ENCODE measurements at regions not wholly inside any gene's neighbourhood (a gene's known extent, or its start where the extent isn't known, plus 50 kb on each side); places are given as distances from the start of the nearest gene placed in this dataset.
"Not testable (repeated sequence)": the region's sequence is repeated elsewhere in the genome, so short reads cannot be mapped to it uniquely, and the experiment has no call there.

DNA sequence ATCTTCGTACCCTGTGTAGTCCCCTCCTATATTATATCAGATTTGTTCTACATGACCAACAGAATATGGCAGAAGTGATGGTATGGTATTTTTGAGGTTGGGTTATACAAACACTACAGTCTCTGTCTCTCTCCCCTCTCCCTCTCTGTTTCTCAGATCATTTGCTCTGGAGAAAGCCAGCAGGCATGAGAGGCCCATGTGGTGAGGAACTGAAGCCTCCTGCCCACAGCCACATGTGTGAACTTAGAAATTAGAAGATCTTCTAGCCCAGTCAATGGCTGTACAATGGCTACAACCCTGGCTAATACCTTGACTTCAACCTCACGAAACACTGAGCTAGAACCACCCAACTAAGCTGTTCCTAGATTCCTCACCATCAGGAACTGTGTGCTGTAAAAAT lies 250.6 kb downstream of the SMAD2 start:
- DNase-seq (ENCODE audit: low spot score) = no peak

GRCh38 chr18:47677952-47678351 lies 252.5 kb downstream of the SMAD2 start:
- DNase-seq (ENCODE audit: low spot score) = no peak

DNA sequence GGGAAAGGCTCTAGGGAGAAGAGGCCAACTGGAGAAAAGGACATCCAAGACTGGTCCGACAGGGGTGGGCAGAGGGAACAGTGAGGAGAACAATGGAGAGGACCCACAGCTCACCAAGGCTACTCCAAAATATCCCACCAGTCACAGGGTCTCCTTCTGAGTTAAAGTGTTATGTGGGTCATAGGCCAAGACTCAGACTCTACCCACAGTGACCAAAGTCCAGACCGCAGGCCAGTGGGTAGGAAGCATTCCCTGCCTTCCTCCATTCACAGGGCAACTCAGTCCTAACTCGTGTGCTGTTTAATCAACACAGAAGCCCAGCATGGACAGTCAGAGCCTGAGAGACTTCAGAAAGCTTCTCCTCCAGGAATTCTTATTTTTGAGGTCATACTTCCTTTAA lies 260.6 kb downstream of the SMAD2 start:
- DNase-seq (ENCODE audit: low spot score) = no peak

GRCh38 chr18:47658498-47658897 lies 272.0 kb downstream of the SMAD2 start:
- DNase-seq (ENCODE audit: low spot score) = no peak

GRCh38 chr18:47654988-47655387 lies 275.5 kb downstream of the SMAD2 start:
- DNase-seq (ENCODE audit: low spot score) = no peak

- no peak for DNase-seq (ENCODE audit: low spot score)
Measured at GRCh38 chr18:47644896-47645295, 285.6 kb downstream of the SMAD2 start.

DNA sequence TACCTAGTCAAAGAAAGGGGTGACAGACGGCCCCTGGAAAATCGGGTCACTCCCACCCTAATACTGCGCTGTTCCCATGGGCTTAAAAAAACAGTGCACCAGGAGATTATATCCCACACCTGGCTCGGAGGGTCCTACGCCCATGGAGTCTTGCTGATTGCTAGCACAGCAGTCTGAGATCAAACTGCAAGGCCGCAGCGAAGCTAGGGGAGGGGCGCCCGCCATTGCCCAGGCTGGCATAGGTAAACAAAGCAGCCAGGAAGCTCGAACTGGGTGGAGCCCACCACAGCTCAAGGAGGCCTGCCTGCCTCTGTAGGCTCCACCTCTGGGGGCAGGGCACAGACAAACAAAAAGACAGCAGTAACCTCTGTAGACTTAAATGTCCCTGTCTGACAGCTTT lies 292.9 kb downstream of the SMAD2 start:
- DNase-seq (ENCODE audit: low spot score) = not testable (repeated sequence)

GRCh38 chr18:47635416-47635815 lies 295.0 kb downstream of the SMAD2 start:
- DNase-seq (ENCODE audit: low spot score) = no peak

DNA sequence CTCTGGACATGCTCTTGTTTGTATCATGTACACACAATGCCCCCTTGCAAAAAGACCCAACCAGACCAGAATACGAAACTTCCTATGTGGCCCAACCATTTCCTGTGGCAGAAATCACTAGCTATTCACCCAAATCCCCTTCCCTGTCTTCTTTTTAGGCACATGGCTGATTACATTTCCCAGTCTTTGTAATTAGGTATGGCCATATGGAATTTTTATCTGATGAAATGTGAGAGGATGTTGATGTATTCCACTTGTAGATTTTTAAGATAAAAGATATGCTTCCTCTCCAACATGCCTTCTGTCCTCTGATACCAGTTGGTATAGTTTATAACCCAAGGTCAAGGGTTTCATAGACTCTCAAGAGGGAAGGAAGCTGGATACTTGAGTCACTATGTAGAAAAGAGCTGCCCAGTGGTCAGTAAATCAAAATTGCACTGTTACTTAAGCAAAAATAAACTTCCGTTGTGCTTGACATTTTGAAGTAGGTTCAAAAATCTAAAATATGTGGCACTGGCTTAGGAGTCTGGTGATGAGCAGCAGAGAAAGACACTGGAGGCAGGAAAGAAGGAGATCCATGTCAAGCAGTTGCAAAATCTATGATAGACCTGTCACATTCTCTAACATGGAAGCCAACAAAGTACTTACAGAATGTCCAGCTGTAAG lies 297.4 kb downstream of the SMAD2 start:
- DNase-seq (ENCODE audit: low spot score) = no peak

DNA sequence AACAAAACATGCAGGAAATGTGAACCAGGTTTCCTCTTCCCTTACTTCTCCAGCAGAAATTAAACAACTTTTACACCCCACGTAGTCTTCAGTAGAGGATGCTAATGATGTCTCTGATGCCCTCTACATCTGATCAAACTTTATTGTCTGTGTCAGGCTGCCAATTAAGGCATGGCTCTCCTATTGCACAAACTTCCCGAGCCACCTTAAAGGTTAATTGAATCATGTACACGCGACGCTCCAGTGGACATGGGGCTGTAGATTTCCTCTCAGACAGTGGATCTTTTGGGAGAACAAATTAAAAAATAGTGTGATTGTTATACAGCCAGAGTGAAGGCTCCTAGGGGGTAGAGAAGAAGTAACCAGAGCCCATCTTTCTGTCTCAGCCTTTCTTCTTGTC lies 301.6 kb downstream of the SMAD2 start:
- no peak for DNase-seq (ENCODE audit: low spot score)

- no peak for DNase-seq (ENCODE audit: low spot score)
Measured at GRCh38 chr18:47628240-47628781, 302.1 kb downstream of the SMAD2 start.

- no peak for DNase-seq (ENCODE audit: low spot score)
Measured at GRCh38 chr18:47627030-47627429, 303.4 kb downstream of the SMAD2 start.

DNA sequence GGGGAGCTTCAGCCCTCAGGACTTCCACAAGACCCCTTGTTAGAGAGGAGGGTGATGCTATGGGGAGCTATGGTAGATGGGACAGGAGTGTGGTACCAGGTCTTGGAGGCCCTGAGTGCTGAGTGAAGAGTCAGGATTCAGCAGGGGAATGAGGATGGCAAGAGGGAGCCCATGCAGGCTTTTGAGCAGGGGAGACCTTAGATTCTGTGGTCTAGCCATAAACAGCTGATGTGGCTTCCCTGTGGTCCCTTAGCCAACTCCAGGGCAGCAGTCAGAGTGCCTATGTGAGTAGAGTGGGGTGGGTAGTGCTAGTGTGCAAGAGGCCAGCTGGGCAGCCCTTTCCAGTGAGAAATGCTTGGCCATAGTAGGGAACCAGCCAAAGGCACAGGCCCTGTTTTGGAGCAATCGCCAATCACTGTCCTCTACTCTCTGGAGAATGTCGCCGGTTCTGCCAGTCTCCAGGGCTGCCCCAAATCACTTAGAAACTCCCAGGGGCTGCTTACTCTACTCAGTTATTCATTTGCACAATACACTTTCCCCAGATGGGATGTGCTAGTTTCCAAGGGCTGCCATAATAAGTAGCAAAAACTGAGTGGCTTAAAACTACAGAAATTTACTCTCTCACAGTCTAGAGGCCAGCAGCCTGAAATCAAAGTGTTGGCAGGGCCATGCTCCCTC lies 310.5 kb downstream of the SMAD2 start:
- no peak for DNase-seq (ENCODE audit: low spot score)

DNA sequence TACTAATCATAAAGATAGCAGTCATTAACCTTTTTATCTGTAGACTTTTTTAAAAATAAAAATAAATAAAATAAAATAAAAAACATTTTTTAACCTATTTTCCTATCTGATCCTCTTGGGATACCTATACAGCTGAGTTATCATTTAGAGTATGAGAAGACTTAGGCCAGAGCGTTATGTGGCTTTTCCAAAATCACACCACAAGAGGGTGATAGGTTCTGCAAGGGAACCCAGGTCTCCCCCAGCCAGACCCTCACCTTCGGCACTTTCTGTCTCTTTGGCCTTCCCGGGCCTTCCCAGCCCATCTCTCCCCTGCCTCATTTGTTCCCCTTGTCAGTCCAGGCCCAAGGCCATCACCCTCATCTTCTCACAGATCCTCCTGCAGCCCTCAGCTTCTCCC lies 311.7 kb downstream of the SMAD2 start:
- DNase-seq (ENCODE audit: low spot score) = no peak

GRCh38 chr18:47615043-47615442 lies 315.4 kb downstream of the SMAD2 start:
- no peak for DNase-seq (ENCODE audit: low spot score)

DNA sequence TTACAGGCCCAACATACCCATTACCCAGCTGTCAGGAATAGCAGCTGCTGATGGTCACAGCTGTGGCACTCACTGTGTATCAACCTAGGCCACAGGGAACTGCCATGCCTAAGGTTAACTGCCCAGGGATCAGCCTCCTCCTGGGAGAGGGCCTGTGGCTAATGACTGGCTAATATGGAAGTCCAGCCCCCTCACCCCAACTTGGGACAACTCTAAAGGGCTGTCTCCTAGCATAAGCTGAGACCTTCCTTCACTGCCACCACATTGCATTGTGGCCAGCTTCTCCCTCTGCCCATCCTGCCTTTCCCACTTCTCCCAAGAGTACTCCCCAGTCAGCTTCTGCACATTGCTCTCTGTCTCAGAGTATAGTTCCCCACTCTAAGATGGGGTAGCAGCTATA lies 316.5 kb downstream of the SMAD2 start:
- DNase-seq (ENCODE audit: low spot score) = no peak

DNA sequence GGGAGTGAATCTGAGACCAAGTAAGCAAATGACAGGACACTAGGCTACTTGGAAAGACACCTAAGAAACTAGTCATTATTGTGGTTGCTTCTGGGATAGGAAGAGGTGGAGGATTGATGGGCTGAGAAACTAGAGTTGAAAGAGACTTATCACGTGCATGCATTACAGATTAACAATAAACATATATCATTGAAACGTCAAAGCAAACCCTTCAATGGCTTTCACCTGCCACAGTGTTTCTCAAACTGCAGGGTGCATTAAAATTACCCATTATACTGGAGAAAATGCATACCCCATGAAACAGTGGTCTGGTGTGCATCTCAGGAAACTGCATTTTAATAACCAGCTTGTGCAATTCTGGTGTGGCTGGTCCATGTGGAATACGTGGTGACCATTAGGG lies 318.8 kb downstream of the SMAD2 start:
- DNase-seq (ENCODE audit: low spot score) = no peak

- no peak for DNase-seq (ENCODE audit: low spot score)
Measured at GRCh38 chr18:47606526-47606925, 323.9 kb downstream of the SMAD2 start.

- no peak for DNase-seq (ENCODE audit: low spot score)
Measured at GRCh38 chr18:47605093-47605492, 325.4 kb downstream of the SMAD2 start.

- DNase-seq (ENCODE audit: low spot score) = no peak
Measured at GRCh38 chr18:47604021-47604420, 326.4 kb downstream of the SMAD2 start.

GRCh38 chr18:47603158-47603557 lies 327.3 kb downstream of the SMAD2 start:
- DNase-seq (ENCODE audit: low spot score) = no peak

- DNase-seq (ENCODE audit: low spot score) = no peak
Measured at GRCh38 chr18:47602273-47602897, 328.1 kb downstream of the SMAD2 start.

DNA sequence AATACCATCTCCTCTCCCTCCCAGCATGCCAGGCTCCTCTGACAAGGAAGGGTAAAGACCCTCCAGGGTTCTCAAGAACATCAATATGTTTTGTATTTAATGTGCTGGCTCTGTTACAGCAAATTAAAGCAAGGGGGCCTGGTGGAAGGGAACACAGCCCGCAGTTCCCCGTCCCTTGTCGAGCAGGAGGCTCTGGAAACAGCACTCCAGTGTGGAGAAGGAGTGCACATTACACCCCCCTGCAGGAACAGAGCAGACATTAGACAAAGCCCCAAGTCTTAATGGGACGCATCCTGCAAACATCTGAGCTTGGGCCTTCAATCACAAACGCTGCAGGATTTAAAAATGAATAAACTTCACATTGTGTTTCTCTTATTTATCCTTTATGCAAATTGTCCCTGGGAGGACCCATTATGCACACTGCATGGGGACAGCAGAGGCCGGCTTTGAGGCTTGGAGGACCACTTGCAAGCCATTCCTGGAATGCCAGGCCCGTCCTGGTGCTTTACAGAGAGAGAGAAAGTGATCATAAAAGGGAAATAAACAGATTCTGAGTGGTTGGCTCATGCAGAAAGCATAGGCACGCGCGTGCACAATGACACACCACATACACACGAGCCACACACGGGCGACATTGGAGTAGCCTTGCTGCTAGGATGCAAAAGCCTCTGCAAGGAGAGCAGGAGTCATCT lies 328.7 kb downstream of the SMAD2 start:
- DNase-seq (ENCODE audit: low spot score) = no peak
